ENCODE measurements at regions not wholly inside any gene's neighbourhood (a gene's known extent, or its start where the extent isn't known, plus 50 kb on each side); places are given as distances from the start of the nearest gene placed in this dataset.

- TF ChIP-seq RCOR1 (conservative IDR thresholded peaks at IDR 0.05; ENCODE audit: low read depth, low read length) (no peak), CREM (IDR thresholded peaks at IDR 0.05; ENCODE audit: low read depth) (no peak), POLR2AphosphoS5 (IDR thresholded peaks at IDR 0.05; ENCODE audit: low read length) (no peak), USF2 (IDR thresholded peaks at IDR 0.05; ENCODE audit: borderline replicate concordance, low read depth, low read length) (no peak), CTCF (IDR thresholded peaks at IDR 0.05 in 2 of 3, conservative IDR thresholded peaks at IDR 0.05 in 1 of 3; ENCODE audit: control insufficient read depth in 2 of 3, extremely low read depth in 1 of 3, insufficient read depth in 1 of 3, low read depth in 3 of 3, low read length in 3 of 3) (no peak)
Measured at GRCh38 chr6:126718600-126719327, 378.8 kb downstream of the CENPW start.

Data from GM12878 (cell line).